ENCODE measurements at regions not wholly inside any gene's neighbourhood (a gene's known extent, or its start where the extent isn't known, plus 50 kb on each side); places are given as distances from the start of the nearest gene placed in this dataset.
"Not testable (repeated sequence)": the region's sequence is repeated elsewhere in the genome, so short reads cannot be mapped to it uniquely, and the experiment has no call there.

DNA sequence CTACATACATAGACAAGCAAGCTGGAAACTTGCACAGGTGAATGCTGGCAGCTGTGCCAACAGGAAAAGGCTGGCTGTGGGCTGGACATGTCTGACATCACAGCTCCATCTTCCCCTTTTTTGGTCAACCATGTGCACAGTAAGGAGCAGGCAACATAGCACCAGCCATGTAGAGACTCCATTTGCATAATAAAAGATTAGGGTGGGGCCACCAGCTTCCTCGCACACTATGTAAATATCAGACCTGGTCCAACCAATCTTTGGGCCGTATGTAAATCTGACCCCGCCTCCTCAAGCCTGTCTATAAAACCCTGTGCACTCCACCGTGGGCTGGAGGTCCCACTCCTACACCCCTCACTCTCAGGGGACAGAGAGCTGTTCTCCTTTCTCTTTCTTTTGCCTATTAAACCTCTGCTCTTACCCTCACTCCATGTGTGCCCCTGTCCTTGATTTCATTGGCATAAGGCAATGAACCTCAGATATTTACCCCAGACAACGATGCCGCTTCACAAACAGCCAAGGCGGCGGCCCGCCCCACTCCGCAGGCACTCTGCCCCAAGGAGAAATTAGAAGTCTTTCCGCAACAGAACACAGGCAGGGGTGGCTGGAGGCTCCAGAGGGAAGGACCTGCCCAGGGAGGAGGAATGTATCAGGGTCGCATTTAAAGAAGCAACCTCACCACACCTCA, 862.2 kb downstream of the TRIML1 start:
- Histone ChIP-seq H3K27me3 (ENCODE audit: control insufficient read depth, insufficient read depth, low read length) (no peaks in the 10 kb centered on the region), H3K4me3 (ENCODE audit: low read depth, low read length) (no peak overlapping the region), H3K4me1 (ENCODE audit: control insufficient read depth, insufficient read depth, low read length) (no peaks in the 10 kb centered on the region; the same call in 1 of the 2 replicates), H3K9ac (ENCODE audit: low read length) (no peak overlapping the region), H3K9me3 (ENCODE audit: control insufficient read depth, insufficient read depth, low read depth, low read length) (peaks cover 12% of the 10 kb centered on the region), H3K36me3 (ENCODE audit: control insufficient read depth, insufficient read depth, low read length) (no peaks in the 10 kb centered on the region), H3K27ac (ENCODE audit: low read depth, low read length) (no peak overlapping the region)

DNA sequence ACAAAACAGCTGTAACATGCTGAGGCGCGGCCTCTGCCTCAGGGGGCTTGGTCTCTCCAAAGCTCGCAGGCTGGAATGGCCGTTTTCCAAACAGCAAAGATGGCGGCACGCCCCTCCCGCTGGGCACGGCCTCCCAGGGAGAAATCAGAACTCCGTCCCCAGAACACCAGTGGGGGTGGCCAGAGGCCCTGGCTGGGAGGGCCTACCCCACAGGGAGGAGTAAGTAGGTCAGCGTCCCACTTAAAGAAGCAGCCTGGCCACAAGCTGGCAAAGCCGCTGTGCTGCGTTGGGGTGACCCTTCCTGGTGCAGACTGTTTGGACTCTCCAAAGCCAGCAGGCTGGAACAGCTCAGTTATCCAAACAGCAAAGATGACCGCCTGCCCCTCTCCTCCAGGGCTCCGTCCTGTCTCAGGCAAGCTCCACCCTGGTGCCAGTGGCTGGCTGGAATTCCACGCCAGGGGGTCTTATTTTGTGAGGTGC, 862.8 kb downstream of the TRIML1 start:
- no peak overlapping the region for H3K4me3 ChIP-seq (ENCODE audit: low read depth, low read length)
- H3K4me1 ChIP-seq (ENCODE audit: control insufficient read depth, insufficient read depth, low read length), result no peaks in the 10 kb centered on the region; the same call in 1 of the 2 replicates
- peaks cover 12% of the 10 kb centered on the region for H3K9me3 ChIP-seq (ENCODE audit: control insufficient read depth, insufficient read depth, low read depth, low read length)
- no peak overlapping the region for H3K9ac ChIP-seq (ENCODE audit: low read length)
- no peaks in the 10 kb centered on the region for H3K27me3 ChIP-seq (ENCODE audit: control insufficient read depth, insufficient read depth, low read length)
- no peak overlapping the region for H3K27ac ChIP-seq (ENCODE audit: low read depth, low read length)
- no peaks in the 10 kb centered on the region for H3K36me3 ChIP-seq (ENCODE audit: control insufficient read depth, insufficient read depth, low read length)

DNA sequence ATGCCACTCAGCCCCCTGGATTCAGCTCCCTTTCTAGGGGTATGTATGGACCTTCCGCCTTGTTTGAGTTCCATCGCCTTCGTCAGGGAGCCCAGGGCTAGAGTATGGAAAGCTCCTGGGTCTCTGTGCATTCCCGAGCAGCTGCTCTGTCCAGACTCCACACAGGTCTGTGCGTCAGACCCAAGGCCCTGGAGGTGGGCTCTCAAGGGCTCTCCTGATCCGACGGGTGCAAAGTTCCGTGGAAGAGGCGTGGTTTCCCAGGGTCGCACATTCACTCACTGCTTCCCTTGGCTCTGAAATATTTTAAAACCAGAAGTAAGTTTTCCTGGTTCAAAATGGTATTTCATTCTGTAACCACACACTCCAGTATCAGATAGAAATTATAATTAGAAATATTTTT, 863.2 kb downstream of the TRIML1 start:
- Histone ChIP-seq H3K27me3 (ENCODE audit: control insufficient read depth, insufficient read depth, low read length) (no peaks in the 10 kb centered on the region), H3K4me3 (ENCODE audit: low read depth, low read length) (no peak overlapping the region)

DNA sequence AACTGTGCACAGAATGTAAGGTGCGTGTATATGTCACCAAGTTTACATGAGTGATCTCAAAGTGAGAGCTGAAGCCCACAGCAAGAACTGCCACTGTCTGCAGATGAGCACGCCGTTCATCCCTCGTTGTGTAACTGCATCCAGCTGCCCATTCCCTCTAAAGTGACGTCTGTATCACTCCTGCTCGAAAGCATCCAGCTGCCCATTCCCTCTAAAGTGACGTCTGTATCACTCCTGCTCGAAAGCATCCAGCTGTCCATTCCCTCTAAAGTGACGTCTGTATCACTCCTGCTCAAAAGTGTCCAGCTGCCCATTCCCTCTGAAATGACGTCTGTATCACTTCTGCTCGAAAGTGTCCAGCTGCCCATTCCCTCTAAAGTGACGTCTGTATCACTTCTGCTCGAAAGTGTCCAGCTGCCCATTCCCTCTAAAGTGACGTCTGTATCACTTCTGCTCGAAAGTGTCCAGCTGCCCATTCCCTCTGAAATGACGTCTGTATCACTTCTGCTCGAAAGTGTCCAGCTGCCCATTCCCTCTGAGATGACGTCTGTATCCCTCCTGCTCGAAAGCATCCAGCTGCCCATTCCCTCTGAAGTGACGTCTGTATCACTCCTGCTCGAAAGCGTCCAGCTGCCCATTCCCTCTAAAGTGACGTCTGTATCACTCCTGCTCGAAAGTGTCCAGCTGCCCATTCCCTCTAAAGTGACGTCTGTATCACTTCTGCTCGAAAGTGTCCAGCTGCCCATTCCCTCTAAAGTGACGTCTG, 871.4 kb downstream of the TRIML1 start:
- not testable (repeated sequence) for H3K9ac ChIP-seq (ENCODE audit: low read length); H3K27me3 ChIP-seq (ENCODE audit: control insufficient read depth, insufficient read depth, low read length); H3K4me3 ChIP-seq (ENCODE audit: low read depth, low read length)

More for the DNA sequence above, 863.2 kb downstream of the TRIML1 start:
- Histone ChIP-seq H3K27ac (ENCODE audit: low read depth, low read length) (no peak overlapping the region), H3K9ac (ENCODE audit: low read length) (no peak overlapping the region), H3K9me3 (ENCODE audit: control insufficient read depth, insufficient read depth, low read depth, low read length) (peaks cover 12% of the 10 kb centered on the region), H3K4me1 (ENCODE audit: control insufficient read depth, insufficient read depth, low read length) (no peaks in the 10 kb centered on the region; the same call in 1 of the 2 replicates), H3K36me3 (ENCODE audit: control insufficient read depth, insufficient read depth, low read length) (no peaks in the 10 kb centered on the region)

DNA sequence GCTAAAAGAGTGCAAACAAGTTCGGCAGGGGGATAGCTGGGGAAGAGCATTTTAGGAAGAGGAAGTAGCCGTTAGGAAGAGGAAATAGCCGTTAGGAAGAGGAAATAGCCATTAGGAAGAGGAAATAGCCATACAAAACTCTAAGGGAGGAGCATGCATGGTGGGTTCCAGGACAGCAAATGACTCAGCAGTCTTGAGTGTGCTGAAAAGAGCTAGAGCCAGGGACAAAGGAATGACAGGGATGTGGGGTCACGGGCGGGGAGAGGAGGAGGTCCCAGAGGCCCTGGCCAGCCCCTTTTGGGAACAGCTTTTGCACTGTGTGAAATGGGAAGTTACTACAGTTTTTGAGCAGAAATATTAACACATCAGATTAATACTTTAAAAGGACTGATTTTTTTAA, 882.6 kb downstream of the TRIML1 start:
- Histone ChIP-seq H3K36me3 (ENCODE audit: control insufficient read depth, insufficient read depth, low read length) (no peaks in the 10 kb centered on the region), H3K4me1 (ENCODE audit: control insufficient read depth, insufficient read depth, low read length) (no peaks in the 10 kb centered on the region), H3K4me3 (ENCODE audit: low read depth, low read length) (no peak overlapping the region), H3K27me3 (ENCODE audit: control insufficient read depth, insufficient read depth, low read length) (no peaks in the 10 kb centered on the region), H3K27ac (ENCODE audit: low read depth, low read length) (peak overlapping the region; percentile 68; the same call in 1 of the 2 replicates), H3K9me3 (ENCODE audit: control insufficient read depth, insufficient read depth, low read depth, low read length) (no peaks in the 10 kb centered on the region), H3K9ac (ENCODE audit: low read length) (no peak overlapping the region)

More for the DNA sequence above, 871.4 kb downstream of the TRIML1 start:
- H3K27ac ChIP-seq (ENCODE audit: low read depth, low read length); H3K36me3 ChIP-seq (ENCODE audit: control insufficient read depth, insufficient read depth, low read length); H3K9me3 ChIP-seq (ENCODE audit: control insufficient read depth, insufficient read depth, low read depth, low read length); H3K4me1 ChIP-seq (ENCODE audit: control insufficient read depth, insufficient read depth, low read length): not testable (repeated sequence)

DNA sequence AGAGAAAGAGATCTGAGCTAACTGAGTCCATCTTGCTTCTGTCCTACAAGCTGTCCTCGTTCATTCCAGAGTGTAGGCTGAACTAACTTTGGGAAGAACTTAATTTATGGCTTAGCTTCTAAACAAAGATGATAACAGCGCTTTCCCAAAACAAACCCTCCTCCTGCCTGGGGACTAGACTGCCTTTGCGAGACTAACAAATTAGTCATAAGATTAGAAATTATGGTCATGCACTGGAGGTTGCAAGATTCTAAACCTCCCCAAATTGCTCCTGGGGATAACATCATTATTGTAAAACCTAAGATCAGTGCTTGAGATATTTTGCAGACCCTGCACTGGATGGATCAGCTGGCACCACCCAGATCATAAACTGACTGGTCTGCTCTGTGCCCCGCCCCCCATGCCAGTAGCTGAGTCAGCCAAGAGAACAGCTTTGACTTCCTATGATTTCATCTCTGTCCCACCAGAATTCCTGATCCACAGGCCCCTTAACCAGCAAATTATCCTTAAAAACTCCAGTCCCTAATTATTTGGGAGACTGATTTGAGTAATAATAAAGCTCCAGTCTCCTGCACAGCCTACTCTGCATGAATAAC, 883.3 kb downstream of the TRIML1 start:
- Histone ChIP-seq H3K4me3 (ENCODE audit: low read depth, low read length) (no peak overlapping the region), H3K27me3 (ENCODE audit: control insufficient read depth, insufficient read depth, low read length) (no peaks in the 10 kb centered on the region), H3K36me3 (ENCODE audit: control insufficient read depth, insufficient read depth, low read length) (no peaks in the 10 kb centered on the region), H3K9me3 (ENCODE audit: control insufficient read depth, insufficient read depth, low read depth, low read length) (no peaks in the 10 kb centered on the region), H3K9ac (ENCODE audit: low read length) (no peak overlapping the region), H3K27ac (ENCODE audit: low read depth, low read length) (no peak overlapping the region), H3K4me1 (ENCODE audit: control insufficient read depth, insufficient read depth, low read length) (no peaks in the 10 kb centered on the region)

DNA sequence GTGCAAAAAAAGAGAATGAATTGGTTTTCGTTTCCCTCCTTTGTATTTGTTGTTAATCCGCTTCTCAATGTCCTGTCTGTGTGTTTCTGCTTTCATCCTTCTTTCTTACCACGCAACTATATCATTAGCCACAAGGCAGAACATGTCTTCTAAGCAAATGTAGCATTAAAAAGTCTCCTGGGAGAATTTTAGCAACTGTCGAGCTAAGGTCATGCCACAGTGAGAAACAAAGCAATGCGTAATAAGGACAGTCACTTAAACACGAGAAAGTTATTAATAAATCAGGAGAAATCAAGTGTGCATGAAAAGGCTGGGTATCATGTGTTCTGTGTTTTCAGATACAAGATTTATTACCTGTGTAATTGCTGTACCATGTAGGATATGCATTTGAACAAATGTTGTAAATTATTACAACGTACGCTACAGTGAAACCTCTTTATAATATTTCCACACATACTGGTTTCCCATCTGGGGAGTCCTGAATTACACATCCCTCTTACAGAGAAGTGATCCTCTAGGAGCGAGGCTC, 890.8 kb downstream of the TRIML1 start:
- Histone ChIP-seq H3K4me3 (ENCODE audit: low read depth, low read length) (no peak overlapping the region), H3K9me3 (ENCODE audit: control insufficient read depth, insufficient read depth, low read depth, low read length) (no peaks in the 10 kb centered on the region), H3K27me3 (ENCODE audit: control insufficient read depth, insufficient read depth, low read length) (no peaks in the 10 kb centered on the region)

DNA sequence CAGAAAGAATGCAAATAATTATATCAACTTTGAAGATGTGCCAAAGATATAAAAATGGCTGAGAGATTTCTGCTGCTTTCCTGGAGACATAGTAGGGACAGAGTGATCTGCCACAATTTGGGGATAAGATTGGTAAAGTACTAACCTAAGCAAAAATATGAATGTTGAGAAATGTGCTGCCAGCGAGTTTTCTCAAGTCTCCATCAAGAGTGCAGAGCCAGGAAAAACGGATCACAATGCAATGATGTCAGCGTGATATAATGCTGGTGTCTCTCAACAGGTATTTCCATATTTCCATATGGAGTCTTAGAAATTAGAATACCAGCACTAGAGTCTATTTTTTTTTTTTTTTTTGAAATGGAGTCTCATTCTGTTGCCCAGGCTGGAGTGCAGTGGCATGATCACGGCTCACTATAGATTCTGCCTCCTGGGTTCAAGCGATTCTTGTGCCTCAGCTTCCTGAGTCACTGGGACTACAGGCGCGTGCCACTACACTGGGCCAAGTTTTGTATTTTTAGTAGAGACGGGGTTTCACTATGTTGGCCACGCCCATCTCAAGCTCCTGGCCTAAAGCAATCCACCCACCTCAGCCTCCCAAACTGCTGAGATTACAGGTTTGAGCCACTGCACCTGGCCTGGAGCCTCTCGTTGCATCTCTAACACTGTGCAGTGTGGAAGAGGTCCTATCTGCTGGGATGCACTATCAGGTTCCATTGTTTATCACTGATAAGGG, 893.5 kb downstream of the TRIML1 start:
- H3K4me1 ChIP-seq (ENCODE audit: control insufficient read depth, insufficient read depth, low read length), result peaks cover 5% of the 10 kb centered on the region; the same call in 1 of the 2 replicates
- no peak overlapping the region for H3K27ac ChIP-seq (ENCODE audit: low read depth, low read length)
- no peak overlapping the region for H3K4me3 ChIP-seq (ENCODE audit: low read depth, low read length)
- no peaks in the 10 kb centered on the region for H3K36me3 ChIP-seq (ENCODE audit: control insufficient read depth, insufficient read depth, low read length)
- no peaks in the 10 kb centered on the region for H3K9me3 ChIP-seq (ENCODE audit: control insufficient read depth, insufficient read depth, low read depth, low read length)
- H3K9ac ChIP-seq (ENCODE audit: low read length), result no peak overlapping the region
- no peaks in the 10 kb centered on the region for H3K27me3 ChIP-seq (ENCODE audit: control insufficient read depth, insufficient read depth, low read length)

More for the DNA sequence above, 890.8 kb downstream of the TRIML1 start:
- Histone ChIP-seq H3K4me1 (ENCODE audit: control insufficient read depth, insufficient read depth, low read length) (peaks cover 5% of the 10 kb centered on the region; the same call in 1 of the 2 replicates), H3K27ac (ENCODE audit: low read depth, low read length) (no peak overlapping the region), H3K9ac (ENCODE audit: low read length) (no peak overlapping the region), H3K36me3 (ENCODE audit: control insufficient read depth, insufficient read depth, low read length) (no peaks in the 10 kb centered on the region)

DNA sequence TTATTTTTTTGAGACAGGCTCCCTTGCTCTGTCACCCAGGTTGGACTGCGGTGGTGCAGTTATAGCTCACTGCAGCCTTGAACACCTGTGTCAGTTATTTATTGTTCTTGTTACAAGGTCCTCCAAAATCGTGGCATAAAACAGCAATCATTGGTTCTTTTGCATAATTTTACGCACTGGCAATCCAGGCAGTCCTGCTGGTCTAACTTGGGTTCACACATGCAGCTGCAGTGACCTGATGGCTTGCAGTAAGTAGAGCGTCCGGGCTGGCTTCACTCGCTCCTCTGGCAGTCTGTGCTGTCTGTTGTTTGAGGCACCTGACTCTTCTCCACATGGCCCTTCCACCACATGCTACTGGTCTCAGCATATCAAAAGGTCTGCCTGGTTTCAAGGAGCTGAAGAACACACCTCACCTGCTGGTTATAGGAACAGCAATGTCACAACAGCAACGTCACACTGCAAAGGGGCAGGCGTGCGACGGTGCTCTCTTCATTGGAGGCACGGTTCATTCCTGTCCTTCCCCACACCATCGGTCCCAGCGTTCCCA, 894.6 kb downstream of the TRIML1 start:
- Histone ChIP-seq H3K9ac (ENCODE audit: low read length) (no peak overlapping the region), H3K4me1 (ENCODE audit: control insufficient read depth, insufficient read depth, low read length) (peaks cover 5% of the 10 kb centered on the region; the same call in 1 of the 2 replicates), H3K4me3 (ENCODE audit: low read depth, low read length) (no peak overlapping the region), H3K9me3 (ENCODE audit: control insufficient read depth, insufficient read depth, low read depth, low read length) (no peaks in the 10 kb centered on the region), H3K27ac (ENCODE audit: low read depth, low read length) (no peak overlapping the region), H3K36me3 (ENCODE audit: control insufficient read depth, insufficient read depth, low read length) (no peaks in the 10 kb centered on the region), H3K27me3 (ENCODE audit: control insufficient read depth, insufficient read depth, low read length) (no peaks in the 10 kb centered on the region)

DNA sequence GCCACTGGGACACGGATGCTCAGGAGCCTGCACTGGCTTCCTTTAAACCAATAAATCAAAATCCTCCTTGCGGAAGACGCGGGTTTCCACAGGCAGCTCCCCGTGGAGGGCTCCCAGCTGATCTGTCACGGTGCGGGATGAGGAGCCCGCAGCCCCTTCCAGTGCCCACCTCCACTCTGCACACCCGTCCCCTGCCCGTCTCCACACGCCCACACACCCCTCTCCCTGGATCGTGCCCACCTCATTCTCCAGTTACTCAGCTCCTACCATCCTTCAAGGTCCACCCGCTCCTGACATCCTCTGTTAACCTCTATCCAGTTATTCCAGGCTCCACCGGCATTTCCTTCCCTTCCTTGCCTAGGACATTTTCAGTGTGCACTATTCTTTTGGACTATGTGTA, 895.9 kb downstream of the TRIML1 start:
- Histone ChIP-seq H3K27ac (ENCODE audit: low read depth, low read length) (no peak overlapping the region), H3K4me3 (ENCODE audit: low read depth, low read length) (no peak overlapping the region), H3K4me1 (ENCODE audit: control insufficient read depth, insufficient read depth, low read length) (peaks cover 5% of the 10 kb centered on the region; the same call in 1 of the 2 replicates), H3K27me3 (ENCODE audit: control insufficient read depth, insufficient read depth, low read length) (no peaks in the 10 kb centered on the region), H3K9ac (ENCODE audit: low read length) (no peak overlapping the region), H3K9me3 (ENCODE audit: control insufficient read depth, insufficient read depth, low read depth, low read length) (no peaks in the 10 kb centered on the region), H3K36me3 (ENCODE audit: control insufficient read depth, insufficient read depth, low read length) (no peaks in the 10 kb centered on the region)
